ENCODE measurements at regions not wholly inside any gene's neighbourhood (a gene's known extent, or its start where the extent isn't known, plus 50 kb on each side); places are given as distances from the start of the nearest gene placed in this dataset.

GRCh38 chr10:125375210-125375609 is 214.8 kb upstream of the CTBP2 start:
- Histone ChIP-seq H3K9me3 (ENCODE audit: severe bottlenecking) (no peaks in the 10 kb centered on the region), H3K27ac (ENCODE audit: poor library complexity, severe bottlenecking) (no peak overlapping the region), H3K27me3 (ENCODE audit: insufficient read depth, poor library complexity, severe bottlenecking) (no peaks in the 10 kb centered on the region), H3K36me3 (ENCODE audit: low read depth) (no peaks in the 10 kb centered on the region), H3K4me1 (ENCODE audit: insufficient read depth, poor library complexity, severe bottlenecking) (no peaks in the 10 kb centered on the region), H3K4me3 (ENCODE audit: severe bottlenecking) (no peak overlapping the region)
- TF ChIP-seq CTCF (IDR thresholded peaks at IDR 0.05; ENCODE audit: poor library complexity, severe bottlenecking), result peak; percentile 73
- ATAC-seq (ENCODE audit: low read depth) (peak; percentile 75), DNase-seq (ENCODE audit: low spot score) (no peak)

- no peaks in the 10 kb centered on the region for H3K27me3 ChIP-seq (ENCODE audit: insufficient read depth, poor library complexity, severe bottlenecking)
- TF ChIP-seq CTCF (IDR thresholded peaks at IDR 0.05; ENCODE audit: poor library complexity, severe bottlenecking), result no peak
- DNase-seq (ENCODE audit: low spot score) (no peak), ATAC-seq (ENCODE audit: low read depth) (no peak)
- H3K36me3 ChIP-seq (ENCODE audit: low read depth), result no peaks in the 10 kb centered on the region
- H3K4me3 ChIP-seq (ENCODE audit: severe bottlenecking), result no peak overlapping the region
- H3K4me1 ChIP-seq (ENCODE audit: insufficient read depth, poor library complexity, severe bottlenecking), result no peaks in the 10 kb centered on the region
- no peaks in the 10 kb centered on the region for H3K9me3 ChIP-seq (ENCODE audit: severe bottlenecking)
- H3K27ac ChIP-seq (ENCODE audit: poor library complexity, severe bottlenecking), result no peak overlapping the region
Observed at GRCh38 chr10:125373546-125373945, 213.2 kb upstream of the CTBP2 start.

GRCh38 chr10:125370578-125370977 is 210.2 kb upstream of the CTBP2 start:
- Histone ChIP-seq H3K27me3 (ENCODE audit: insufficient read depth, poor library complexity, severe bottlenecking) (no peaks in the 10 kb centered on the region), H3K4me1 (ENCODE audit: insufficient read depth, poor library complexity, severe bottlenecking) (no peaks in the 10 kb centered on the region), H3K4me3 (ENCODE audit: severe bottlenecking) (no peak overlapping the region), H3K27ac (ENCODE audit: poor library complexity, severe bottlenecking) (no peak overlapping the region), H3K36me3 (ENCODE audit: low read depth) (no peaks in the 10 kb centered on the region), H3K9me3 (ENCODE audit: severe bottlenecking) (no peaks in the 10 kb centered on the region)
- no peak for DNase-seq (ENCODE audit: low spot score)
- no peak for ATAC-seq (ENCODE audit: low read depth)
- no peak for TF ChIP-seq CTCF (IDR thresholded peaks at IDR 0.05; ENCODE audit: poor library complexity, severe bottlenecking)

GRCh38 chr10:125369382-125370326 is 209.3 kb upstream of the CTBP2 start:
- Histone ChIP-seq H3K9me3 (ENCODE audit: severe bottlenecking) (no peaks in the 10 kb centered on the region), H3K4me3 (ENCODE audit: severe bottlenecking) (no peak overlapping the region), H3K36me3 (ENCODE audit: low read depth) (no peaks in the 10 kb centered on the region), H3K27ac (ENCODE audit: poor library complexity, severe bottlenecking) (no peak overlapping the region), H3K27me3 (ENCODE audit: insufficient read depth, poor library complexity, severe bottlenecking) (no peaks in the 10 kb centered on the region), H3K4me1 (ENCODE audit: insufficient read depth, poor library complexity, severe bottlenecking) (no peaks in the 10 kb centered on the region)
- ATAC-seq (ENCODE audit: low read depth), result no peak
- DNase-seq (ENCODE audit: low spot score), result no peak
- TF ChIP-seq CTCF (IDR thresholded peaks at IDR 0.05; ENCODE audit: poor library complexity, severe bottlenecking), result no peak

- H3K27me3 ChIP-seq (ENCODE audit: insufficient read depth, poor library complexity, severe bottlenecking), result no peaks in the 10 kb centered on the region
- H3K4me3 ChIP-seq (ENCODE audit: severe bottlenecking), result no peak overlapping the region
- H3K4me1 ChIP-seq (ENCODE audit: insufficient read depth, poor library complexity, severe bottlenecking), result no peaks in the 10 kb centered on the region
- no peak for DNase-seq (ENCODE audit: low spot score)
- no peaks in the 10 kb centered on the region for H3K36me3 ChIP-seq (ENCODE audit: low read depth)
- H3K27ac ChIP-seq (ENCODE audit: poor library complexity, severe bottlenecking), result no peak overlapping the region
- TF ChIP-seq CTCF (IDR thresholded peaks at IDR 0.05; ENCODE audit: poor library complexity, severe bottlenecking), result no peak
- H3K9me3 ChIP-seq (ENCODE audit: severe bottlenecking), result no peaks in the 10 kb centered on the region
- no peak for ATAC-seq (ENCODE audit: low read depth)
Observed at GRCh38 chr10:125368146-125368545, 207.8 kb upstream of the CTBP2 start.

Measured in RWPE2 (cell line).